Liver (tissue), 7 donors: ENCODE measurements at regions not wholly inside any gene's neighbourhood (a gene's known extent, or its start where the extent isn't known, plus 50 kb on each side); places are given as distances from the start of the nearest gene placed in this dataset.
"Not testable (repeated sequence)": the region's sequence is repeated elsewhere in the genome, so short reads cannot be mapped to it uniquely, and the experiment has no call there.

Experiments
- DNase-seq: peaks from one replicate; pipeline ENCODE4 v3.0.0-alpha.2; 2017; ENCODE audit warnings: low spot score
- H3K27ac ChIP-seq, 2 donors: one replicate each; pipeline ENCODE4 v1.7.0; 2013; ENCODE audit warnings: inconsistent platforms in 2 of 2, low read length in 2 of 2, control low read depth in 1 of 2, low read depth in 1 of 2, mild to moderate bottlenecking in 1 of 2
- H3K27me3 ChIP-seq, 4 donors: one replicate each; pipeline versions ENCODE4 v1.6.1 to v1.7.0; 2013; ENCODE audit warnings: low read length in 3 of 4, inconsistent platforms in 1 of 4, mild to moderate bottlenecking in 1 of 4, moderate library complexity in 1 of 4; ENCODE audit not compliant: control insufficient read depth in 4 of 4, insufficient read depth in 4 of 4
- H3K36me3 ChIP-seq, 4 donors: one replicate each; pipeline versions ENCODE4 v1.6.1 to v1.7.0; 2013; ENCODE audit warnings: low read length in 3 of 4, mild to moderate bottlenecking in 3 of 4, low read depth in 1 of 4, moderate library complexity in 1 of 4; ENCODE audit not compliant: control insufficient read depth in 4 of 4, insufficient read depth in 3 of 4
- H3K4me1 ChIP-seq, 4 donors: one replicate each; pipeline versions ENCODE4 v1.6.1 to v1.7.0; 2013; ENCODE audit warnings: low read length in 3 of 4, mild to moderate bottlenecking in 3 of 4, moderate library complexity in 1 of 4; ENCODE audit not compliant: control insufficient read depth in 4 of 4, insufficient read depth in 4 of 4
- H3K4me3 ChIP-seq, 3 donors: one replicate each; pipeline versions ENCODE4 v1.6.1 to v1.7.0; 2013; ENCODE audit warnings: low read length in 3 of 3, control low read depth in 1 of 3, low read depth in 1 of 3, mild to moderate bottlenecking in 1 of 3
- H3K9ac ChIP-seq, 2 donors: one replicate each; pipeline ENCODE4 v1.7.0; 2013; ENCODE audit warnings: low read length in 2 of 2, mild to moderate bottlenecking in 2 of 2, moderate library complexity in 2 of 2, control low read depth in 1 of 2, low read depth in 1 of 2
- H3K9me3 ChIP-seq, 4 donors: one replicate each; pipeline versions ENCODE4 v1.6.1 to v1.7.0; 2013; ENCODE audit warnings: low read length in 3 of 4; ENCODE audit not compliant: control insufficient read depth in 4 of 4
- ATF3 ChIP-seq: IDR thresholded peaks from 2 replicates; pipeline ENCODE4 v1.6.1; 2016; ENCODE audit warnings: antibody characterized with exemption
- EGR1 ChIP-seq, 2 donors: IDR thresholded peaks; 2 replicates each; pipeline ENCODE4 v1.6.1; 2016 to 2018; ENCODE audit warnings: antibody characterized with exemption in 2 of 2, low read depth in 2 of 2
- FOXA1 ChIP-seq: IDR thresholded peaks from 2 replicates; pipeline ENCODE4 v1.6.1; 2016; ENCODE audit warnings: antibody characterized with exemption
- FOXA2 ChIP-seq: IDR thresholded peaks from 2 replicates; pipeline ENCODE4 v1.6.1; 2016; ENCODE audit warnings: antibody characterized with exemption
- GABPA ChIP-seq, 2 donors: IDR thresholded peaks in 1 of 2; conservative IDR thresholded peaks in 1 of 2; 2 replicates each; pipeline ENCODE4 v1.6.1; 2016; ENCODE audit warnings: antibody characterized with exemption in 2 of 2, mild to moderate bottlenecking in 1 of 2, moderate library complexity in 1 of 2
- HNF4A ChIP-seq, 2 donors: conservative IDR thresholded peaks; 2 replicates each; pipeline ENCODE4 v1.6.1; 2016; ENCODE audit warnings: antibody characterized with exemption in 2 of 2, mild to moderate bottlenecking in 2 of 2
- HNF4G ChIP-seq: IDR thresholded peaks from 2 replicates; pipeline ENCODE4 v1.6.1; 2016; ENCODE audit warnings: antibody characterized with exemption
- JUND ChIP-seq, 2 donors: IDR thresholded peaks; 2 replicates each; pipeline ENCODE4 v1.6.1; 2016; ENCODE audit warnings: antibody characterized with exemption in 2 of 2
- NR2F2 ChIP-seq: IDR thresholded peaks from 2 replicates; pipeline ENCODE4 v1.6.1; 2016; ENCODE audit warnings: antibody characterized with exemption
- RAD21 ChIP-seq, 2 donors: IDR thresholded peaks; 2 replicates each; pipeline ENCODE4 v1.6.1; 2016; ENCODE audit warnings: antibody characterized with exemption in 2 of 2, mild to moderate bottlenecking in 2 of 2
- REST ChIP-seq: IDR thresholded peaks from 2 replicates; pipeline ENCODE4 v1.6.1; 2016; ENCODE audit warnings: antibody characterized with exemption, mild to moderate bottlenecking
- RXRA ChIP-seq, 2 donors: IDR thresholded peaks; 2 replicates each; pipeline ENCODE4 v1.6.1; 2017 to 2018; ENCODE audit warnings: antibody characterized with exemption in 2 of 2, mild to moderate bottlenecking in 1 of 2
- SP1 ChIP-seq: IDR thresholded peaks from 2 replicates; pipeline ENCODE4 v1.6.1; 2018; ENCODE audit warnings: antibody characterized with exemption, mild to moderate bottlenecking
- TAF1 ChIP-seq: conservative IDR thresholded peaks from 2 replicates; pipeline ENCODE4 v1.6.1; 2016; ENCODE audit warnings: antibody characterized with exemption, mild to moderate bottlenecking
- YY1 ChIP-seq: IDR thresholded peaks from 2 replicates; pipeline ENCODE4 v1.6.1; 2016; ENCODE audit warnings: antibody characterized with exemption, mild to moderate bottlenecking
- ZBTB33 ChIP-seq: IDR thresholded peaks from 2 replicates; pipeline ENCODE4 v1.6.1; 2016; ENCODE audit warnings: antibody characterized with exemption
- WGBS: extraction: QIAGEN DNeasy Blood & Tissue Kit; methylation state at CpG from one replicate; pipeline ENCODE4 v1.1.7; 2013; 5-methylcytosine and 5-hydroxymethylcytosine counted together
- TF ChIP-seq, protein P1 (sequence below): IDR thresholded peaks from 2 replicates; pipeline ENCODE4 v1.6.1; 2016; ENCODE audit warnings: antibody characterized with exemption
- donor health status: healthy.
- donor health status: healthy.
- donor health status: healthy.
- donor health status: healthy.

- not testable (repeated sequence) for H3K27ac ChIP-seq, H3K4me3 ChIP-seq, H3K9me3 ChIP-seq, H3K36me3 ChIP-seq, DNase-seq, H3K9ac ChIP-seq
- Histone ChIP-seq H3K4me1 (peaks cover 0 to 13% (median 11%) of the 10 kb centered on the region in 4 donors), H3K27me3 (peaks cover 0 to 15% (median 3%) of the 10 kb centered on the region in 4 donors)
- 90% methylated on average over 6 of the region's 6 CpGs for WGBS
- TF ChIP-seq HNF4A (conservative IDR thresholded peaks at IDR 0.05) = peak in 1 of 2 donors; percentile 25
Observed at GRCh38 chr3:32042867-32043266, 61.3 kb downstream of the ZNF860 start.

- no peak overlapping the region for H3K4me3 ChIP-seq
- peak overlapping the region; percentile 35 to 36 for H3K27ac ChIP-seq
- no peak overlapping the region for H3K9ac ChIP-seq
- H3K4me1 ChIP-seq = peaks cover 0 to 13% (median 11%) of the 10 kb centered on the region in 4 donors
- no peak for DNase-seq
- WGBS = 11% methylated on average over 5 of the region's 5 CpGs
- peaks cover 0 to 5% (median 4%) of the 10 kb centered on the region in 4 donors for H3K9me3 ChIP-seq
- TF ChIP-seq REST (peak; percentile 36), JUND (IDR thresholded peaks at IDR 0.05) (peak in 1 of 2 donors; percentile 74), GABPA (IDR thresholded peaks at IDR 0.05 in 1 of 2, conservative IDR thresholded peaks at IDR 0.05 in 1 of 2) (no peak), YY1 (peak; percentile 79), HNF4A (conservative IDR thresholded peaks at IDR 0.05) (peak; percentile 57 to 75), HNF4G (no peak), FOXA2 (peak; percentile 98), FOXA1 (peak; percentile 85), SP1 (peak; percentile 79), NR2F2 (peak; percentile 94), RXRA (IDR thresholded peaks at IDR 0.05) (peak; percentile 90 to 92), ATF3 (peak; percentile 34), EGR1 (IDR thresholded peaks at IDR 0.05; ENCODE audit: low read depth in 2 of 2) (no peak), ZBTB33 (peak; percentile 43), RAD21 (IDR thresholded peaks at IDR 0.05) (peak in 1 of 2 donors; percentile 41), TAF1 (no peak)
- TF ChIP-seq, protein P1, sequence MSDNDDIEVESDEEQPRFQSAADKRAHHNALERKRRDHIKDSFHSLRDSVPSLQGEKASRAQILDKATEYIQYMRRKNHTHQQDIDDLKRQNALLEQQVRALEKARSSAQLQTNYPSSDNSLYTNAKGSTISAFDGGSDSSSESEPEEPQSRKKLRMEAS = peak; percentile 50
- H3K27me3 ChIP-seq = peaks cover 0 to 13% (median 2%) of the 10 kb centered on the region in 4 donors
- no peaks in the 10 kb centered on the region for H3K36me3 ChIP-seq
Observed at GRCh38 chr3:32045091-32045915, 61.1 kb upstream of the GPD1L start.
